K562 (cell line): ENCODE measurements at regions not wholly inside any gene's neighbourhood (a gene's known extent, or its start where the extent isn't known, plus 50 kb on each side); places are given as distances from the start of the nearest gene placed in this dataset.

ENCODE experiments used
- ATAC-seq: fragments of 200-7000 bp; cut with Tn5 transposase; 3 replicates; pipeline ENCODE4 v1.9.1; 2020; ENCODE audit warnings: moderate library complexity
- BruUV-seq: library from RNA; stranded (reverse); fragments of 400-500 nt; replicated peaks from 2 replicates; lab custom pipeline; 2021; lab: Mats Ljungman, UMichigan
- CTCF ChIA-PET: fragments of 300-600 bp; formaldehyde crosslinking; extraction: SDS; loops from one replicate; lab custom pipeline; 2021; ENCODE audit warnings: low intra/inter-chr PET ratio; lab: Yijun Ruan, JAX
- POLR2A ChIA-PET: fragments of 300-600, 350-650 bp; sonication (Branson Sonifier 250); formaldehyde crosslinking; extraction: SDS; loops from one replicate; lab custom pipeline; 2021; ENCODE audit warnings: antibody characterized with exemption, inconsistent platforms; lab: Yijun Ruan, JAX
- DNase-seq, 4 experiments: peaks; one replicate each; pipeline versions ENCODE4 v3.0.0 to v3.0.0-alpha.2; 2011 to 2018; ENCODE audit warnings: low spot score in 3 of 4, mixed read lengths in 3 of 4; ENCODE audit errors: extremely low read depth in 1 of 4
- FAIRE-seq: peaks from 2 replicates; lab custom pipeline; 2011; peaks lifted over from hg19 to GRCh38; lab: Jason Lieb, UNC
- H2AFZ ChIP-seq: 2 replicates; pipeline ENCODE4 v1.6.0; 2011; ENCODE audit warnings: low read depth, low read length, control low read depth, inconsistent platforms
- H3K27ac ChIP-seq: fragments of 200-600 bp; 3 replicates; pipeline ENCODE4 v1.8.0; 2011; ENCODE audit warnings: low read depth, mild to moderate bottlenecking, control low read depth, inconsistent platforms, low read length, moderate library complexity, mixed read lengths; ENCODE audit errors: extremely low read depth
- H3K27me3 ChIP-seq, 2 experiments: fragments of 300-600 bp in 1 of 2; 2 replicates in 1 of 2; 3 replicates in 1 of 2; pipeline versions ENCODE4 v1.6.0 to v1.8.0; 2011; ENCODE audit warnings: inconsistent platforms in 2 of 2, low read length in 2 of 2, mild to moderate bottlenecking in 1 of 2, mixed read lengths in 1 of 2, moderate library complexity in 1 of 2; ENCODE audit not compliant: control insufficient read depth in 2 of 2, insufficient read depth in 2 of 2
- H3K36me3 ChIP-seq: fragments of 300-600 bp; 3 replicates; pipeline ENCODE4 v1.8.0; 2011; ENCODE audit warnings: mild to moderate bottlenecking, low read length, inconsistent platforms; ENCODE audit not compliant: control insufficient read depth, insufficient read depth
- H3K4me1 ChIP-seq, 2 experiments: fragments of 200-600 bp in 1 of 2; replicated peaks in 1 of 2; 2 replicates in 1 of 2; 3 replicates in 1 of 2; pipeline versions ENCODE4 v1.5.1 to v1.8.0; 2011; ENCODE audit warnings: inconsistent platforms in 2 of 2, low read length in 2 of 2, mild to moderate bottlenecking in 1 of 2, mixed read lengths in 1 of 2, moderate library complexity in 1 of 2; ENCODE audit not compliant: control insufficient read depth in 2 of 2, insufficient read depth in 2 of 2
- H3K4me2 ChIP-seq: 2 replicates; pipeline ENCODE4 v1.6.1; 2011; ENCODE audit warnings: low read length, control low read depth, inconsistent platforms, mixed read lengths; ENCODE audit not compliant: insufficient read depth
- H3K4me3 ChIP-seq: fragments of 200-600 bp; sonication (generic), shearing (Covaris generic); 2 replicates; pipeline ENCODE4 v1.5.1; 2016; ENCODE audit warnings: control low read depth, inconsistent platforms
- H3K79me2 ChIP-seq: fragments of 200-600 bp; 3 replicates; pipeline ENCODE4 v1.8.0; 2011; ENCODE audit warnings: low read length, inconsistent platforms; ENCODE audit not compliant: control insufficient read depth, insufficient read depth
- H3K9ac ChIP-seq, 2 experiments: 2 replicates each; pipeline versions ENCODE4 v1.6.0 to v1.6.1; 2011; ENCODE audit warnings: low read depth in 2 of 2, low read length in 2 of 2, control low read depth in 1 of 2, inconsistent platforms in 1 of 2, mild to moderate bottlenecking in 1 of 2, mixed read lengths in 1 of 2; ENCODE audit not compliant: insufficient read depth in 1 of 2
- H3K9me1 ChIP-seq: one replicate; pipeline ENCODE4 v1.6.0; 2011; ENCODE audit warnings: inconsistent platforms, mild to moderate bottlenecking, low read length, moderate library complexity; ENCODE audit not compliant: control insufficient read depth, insufficient read depth
- H3K9me3 ChIP-seq: replicated peaks from 2 replicates; pipeline ENCODE4 v1.5.1; 2011; ENCODE audit warnings: low read depth, low read length, inconsistent platforms; ENCODE audit not compliant: control insufficient read depth, insufficient read depth
- H4K20me1 ChIP-seq: replicated peaks from 2 replicates; pipeline ENCODE4 v1.6.1; 2011; ENCODE audit warnings: low read length, inconsistent platforms, mixed read lengths; ENCODE audit not compliant: control insufficient read depth, insufficient read depth
- ARHGAP35 ChIP-seq: fragments of 450-650 bp; IDR thresholded peaks from 2 replicates; pipeline ENCODE4 v1.6.1; 2018; ENCODE audit not compliant: partially characterized antibody
- CHCHD3 ChIP-seq: fragments of 250-450 bp; sonication (Bioruptor Pico); IDR thresholded peaks from 2 replicates; pipeline ENCODE4 v2.1.2; 2022; ENCODE audit warnings: mild to moderate bottlenecking
- HNRNPK ChIP-seq: fragments of 200-400 bp; formaldehyde crosslinking; IDR thresholded peaks from one replicate; pipeline ENCODE4 v1.6.1; 2018; ENCODE audit warnings: mild to moderate bottlenecking, low read depth, low read length; ENCODE audit not compliant: poor library complexity, severe bottlenecking
- ILK ChIP-seq: fragments of 450-650 bp; IDR thresholded peaks from 2 replicates; pipeline ENCODE4 v1.6.1; 2016; ENCODE audit warnings: missing genetic modification characterization, low read depth, mild to moderate bottlenecking, missing compliant biosample characterization, moderate library complexity, borderline replicate concordance
- NELFE ChIP-seq: IDR thresholded peaks from 2 replicates; pipeline ENCODE4 v1.6.1; 2011; ENCODE audit warnings: mild to moderate bottlenecking; ENCODE audit not compliant: insufficient read depth, insufficient read length
- PPARD ChIP-seq: fragments of 250-450 bp; sonication (Bioruptor Pico); IDR thresholded peaks from 2 replicates; pipeline ENCODE4 v1.8.0; 2022; ENCODE audit warnings: inconsistent platforms, mild to moderate bottlenecking, moderate library complexity
- ZNF764 ChIP-seq: fragments of 250-450 bp; sonication (Bioruptor Pico); IDR thresholded peaks from 2 replicates; pipeline ENCODE4 v1.4.0; 2020; ENCODE audit warnings: low read depth, mild to moderate bottlenecking, moderate library complexity
- WGBS: fragments of 100-300 bp; shearing (Covaris generic); methylation state at CpG from one replicate; pipeline ENCODE4 v1.1.6; 2016; ENCODE audit warnings: low coverage, mixed read lengths; ENCODE audit not compliant: insufficient coverage; ENCODE audit errors: missing lambda C conversion rate; 5-methylcytosine and 5-hydroxymethylcytosine counted together
- in situ Hi-C: fragments of 300-500 bp; cut with MboI; formaldehyde crosslinking; loops from 4 replicates; pipeline ENCODE4 v1.15.0; 2018; ENCODE audit warnings: inconsistent platforms, mixed read lengths
- intact Hi-C: fragments of 100-400 bp; cut with micrococcal nuclease; formaldehyde crosslinking; loops from 2 replicates; pipeline ENCODE4 v1.14.2; 2022
- TF ChIP-seq, protein P1 (sequence below): IDR thresholded peaks from 2 replicates; pipeline ENCODE4 v1.6.1; 2012; ENCODE audit warnings: low read depth, low read length, improper control_type of control experiment, borderline replicate concordance
- TF ChIP-seq, protein P2 (sequence below): fragments of 250-450 bp; sonication (Bioruptor Pico); IDR thresholded peaks from 2 replicates; pipeline ENCODE4 v1.5.0; 2020; ENCODE audit warnings: mild to moderate bottlenecking, borderline replicate concordance
- TF ChIP-seq, protein P3 (sequence below): fragments of 450-650 bp; IDR thresholded peaks from one replicate; pipeline ENCODE4 v1.6.1; 2018; ENCODE audit warnings: mild to moderate bottlenecking, moderate library complexity; ENCODE audit not compliant: partially characterized antibody

DNA sequence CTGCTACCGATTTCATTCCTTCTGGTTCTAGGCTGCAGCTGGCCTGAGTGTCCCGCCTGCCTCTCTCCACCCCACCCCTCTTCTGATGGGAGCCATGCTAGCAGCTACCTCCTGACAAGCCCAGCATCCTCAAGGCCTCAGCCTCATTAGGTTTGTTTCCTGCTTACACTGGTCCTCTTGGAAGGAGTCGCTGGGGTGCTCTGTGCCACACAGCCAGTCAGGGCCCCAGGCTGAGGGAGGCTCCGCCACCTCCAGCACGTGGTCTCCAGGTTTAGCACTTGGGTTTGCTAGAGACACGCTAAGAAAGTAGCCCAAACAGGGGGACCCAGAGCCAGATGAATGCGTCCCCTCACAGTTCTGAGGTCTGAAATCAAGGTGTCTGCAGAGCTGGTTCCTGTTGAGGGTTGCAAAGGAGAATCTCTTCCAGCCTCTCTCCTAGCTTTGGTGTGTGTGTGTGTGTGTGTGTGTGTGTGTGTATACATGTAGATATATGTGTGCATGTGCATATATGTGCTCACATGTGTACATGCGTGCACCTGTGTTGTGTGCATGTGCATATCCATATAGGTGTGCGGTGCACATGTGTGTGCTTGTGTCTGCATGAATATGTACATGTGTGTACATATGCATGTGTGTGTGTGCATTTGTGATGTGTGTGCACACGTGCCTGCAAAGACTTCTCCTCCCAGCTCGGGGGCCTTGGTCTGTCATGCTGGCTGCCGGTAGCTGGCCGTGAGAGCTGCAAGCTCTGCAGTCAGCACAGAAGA is 301.1 kb upstream of the AJAP1 start:
- BruUV-seq = no TSS peak
- no peak overlapping the region for H3K9ac ChIP-seq
- H3K9me3 ChIP-seq = no peaks in the 10 kb centered on the region
- peaks cover 3% of the 10 kb centered on the region for H3K9me1 ChIP-seq
- no peaks in the 10 kb centered on the region for H3K79me2 ChIP-seq
- TF ChIP-seq, protein P1, sequence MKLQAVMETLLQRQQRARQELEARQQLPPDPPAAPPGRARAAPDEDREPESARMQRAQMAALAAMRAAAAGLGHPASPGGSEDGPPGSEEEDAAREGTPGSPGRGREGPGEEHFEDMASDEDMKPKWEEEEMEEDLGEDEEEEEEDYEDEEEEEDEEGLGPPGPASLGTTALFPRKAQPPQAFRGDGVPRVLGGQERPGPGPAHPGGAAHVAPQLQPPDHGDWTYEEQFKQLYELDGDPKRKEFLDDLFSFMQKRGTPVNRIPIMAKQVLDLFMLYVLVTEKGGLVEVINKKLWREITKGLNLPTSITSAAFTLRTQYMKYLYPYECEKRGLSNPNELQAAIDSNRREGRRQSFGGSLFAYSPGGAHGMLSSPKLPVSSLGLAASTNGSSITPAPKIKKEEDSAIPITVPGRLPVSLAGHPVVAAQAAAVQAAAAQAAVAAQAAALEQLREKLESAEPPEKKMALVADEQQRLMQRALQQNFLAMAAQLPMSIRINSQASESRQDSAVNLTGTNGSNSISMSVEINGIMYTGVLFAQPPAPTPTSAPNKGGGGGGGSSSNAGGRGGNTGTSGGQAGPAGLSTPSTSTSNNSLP = no peak
- no peak for TF ChIP-seq ILK
- no peak overlapping the region for H3K4me2 ChIP-seq
- no peaks in the 10 kb centered on the region for H4K20me1 ChIP-seq
- no peaks in the 10 kb centered on the region for H3K36me3 ChIP-seq
- CTCF ChIA-PET = no interaction called here
- in situ Hi-C loops (no loop called here), intact Hi-C loops (no loop called here)
- no peak for ATAC-seq
- no peak overlapping the region for H3K4me3 ChIP-seq
- POLR2A ChIA-PET = interaction anchor here (0.7 kb wide), 1 partner anchor 1558 kb away, joined by 3 read pairs; no protein-coding TSS in a partner anchor
- WGBS = under 1% methylated on average over 12 of the region's 13 CpGs
- DNase-seq = no peak
- no peaks in the 10 kb centered on the region for H3K4me1 ChIP-seq
- H3K27me3 ChIP-seq = peaks cover 0 to 26% of the 10 kb centered on the region in 2 experiments; a peak in 2 of 5 replicates
- FAIRE-seq = no peak
- no peak overlapping the region for H2AFZ ChIP-seq
- no peak overlapping the region for H3K27ac ChIP-seq

DNA sequence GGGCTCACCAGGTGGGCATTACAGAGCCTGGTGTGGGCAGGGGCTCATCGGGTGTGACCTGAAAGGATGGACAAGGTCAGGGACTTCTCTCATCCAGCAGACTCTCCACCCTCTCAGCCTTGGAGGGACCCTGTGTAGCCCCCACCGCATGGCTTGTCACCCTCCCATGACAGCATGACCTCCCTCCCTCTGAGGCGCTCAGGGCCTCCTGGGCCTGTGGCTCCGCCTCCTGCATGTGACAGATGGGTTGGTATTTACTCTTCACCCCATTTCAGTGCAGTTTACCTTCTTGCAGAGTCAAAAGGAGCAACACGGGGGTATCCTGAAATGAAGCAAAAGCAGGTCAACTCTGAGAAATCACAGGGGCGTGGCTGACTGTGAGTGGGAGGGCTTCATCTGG is 298.6 kb upstream of the AJAP1 start:
- POLR2A ChIA-PET = no interaction called here
- TF ChIP-seq ZNF764 (CRISPR knock-in tag) = no peak
- no peak for TF ChIP-seq ARHGAP35
- no peak for TF ChIP-seq CHCHD3 (CRISPR knock-in tag)
- no peak for TF ChIP-seq NELFE
- no peak for TF ChIP-seq HNRNPK
- TF ChIP-seq, protein P2, sequence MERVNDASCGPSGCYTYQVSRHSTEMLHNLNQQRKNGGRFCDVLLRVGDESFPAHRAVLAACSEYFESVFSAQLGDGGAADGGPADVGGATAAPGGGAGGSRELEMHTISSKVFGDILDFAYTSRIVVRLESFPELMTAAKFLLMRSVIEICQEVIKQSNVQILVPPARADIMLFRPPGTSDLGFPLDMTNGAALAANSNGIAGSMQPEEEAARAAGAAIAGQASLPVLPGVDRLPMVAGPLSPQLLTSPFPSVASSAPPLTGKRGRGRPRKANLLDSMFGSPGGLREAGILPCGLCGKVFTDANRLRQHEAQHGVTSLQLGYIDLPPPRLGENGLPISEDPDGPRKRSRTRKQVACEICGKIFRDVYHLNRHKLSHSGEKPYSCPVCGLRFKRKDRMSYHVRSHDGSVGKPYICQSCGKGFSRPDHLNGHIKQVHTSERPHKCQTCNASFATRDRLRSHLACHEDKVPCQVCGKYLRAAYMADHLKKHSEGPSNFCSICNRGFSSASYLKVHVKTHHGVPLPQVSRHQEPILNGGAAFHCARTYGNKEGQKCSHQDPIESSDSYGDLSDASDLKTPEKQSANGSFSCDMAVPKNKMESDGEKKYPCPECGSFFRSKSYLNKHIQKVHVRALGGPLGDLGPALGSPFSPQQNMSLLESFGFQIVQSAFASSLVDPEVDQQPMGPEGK (CRISPR knock-in tag) = no peak
- TF ChIP-seq, protein P3, sequence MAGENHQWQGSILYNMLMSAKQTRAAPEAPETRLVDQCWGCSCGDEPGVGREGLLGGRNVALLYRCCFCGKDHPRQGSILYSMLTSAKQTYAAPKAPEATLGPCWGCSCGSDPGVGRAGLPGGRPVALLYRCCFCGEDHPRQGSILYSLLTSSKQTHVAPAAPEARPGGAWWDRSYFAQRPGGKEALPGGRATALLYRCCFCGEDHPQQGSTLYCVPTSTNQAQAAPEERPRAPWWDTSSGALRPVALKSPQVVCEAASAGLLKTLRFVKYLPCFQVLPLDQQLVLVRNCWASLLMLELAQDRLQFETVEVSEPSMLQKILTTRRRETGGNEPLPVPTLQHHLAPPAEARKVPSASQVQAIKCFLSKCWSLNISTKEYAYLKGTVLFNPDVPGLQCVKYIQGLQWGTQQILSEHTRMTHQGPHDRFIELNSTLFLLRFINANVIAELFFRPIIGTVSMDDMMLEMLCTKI = no peak
- no peak for TF ChIP-seq PPARD

More for the DNA sequence above, 298.6 kb upstream of the AJAP1 start:
- Histone ChIP-seq H3K79me2 (no peaks in the 10 kb centered on the region), H3K4me2 (no peak overlapping the region), H3K36me3 (no peaks in the 10 kb centered on the region), H2AFZ (no peak overlapping the region), H3K27me3 (peaks cover 0 to 33% of the 10 kb centered on the region in 2 experiments; a peak in 2 of 5 replicates), H3K9ac (no peak overlapping the region), H3K27ac (no peak overlapping the region), H3K4me1 (no peaks in the 10 kb centered on the region), H3K4me3 (no peak overlapping the region), H3K9me1 (no peaks in the 10 kb centered on the region), H3K9me3 (no peaks in the 10 kb centered on the region), H4K20me1 (no peaks in the 10 kb centered on the region)
- FAIRE-seq = no peak
- intact Hi-C loops = no loop called here
- ATAC-seq = no peak
- DNase-seq = no peak
- 2% methylated on average over 6 of the region's 6 CpGs for WGBS
- BruUV-seq = no TSS peak
- in situ Hi-C loops = no loop called here
- CTCF ChIA-PET = no interaction called here
